ENCODE measurements at regions not wholly inside any gene's neighbourhood (a gene's known extent, or its start where the extent isn't known, plus 50 kb on each side); places are given as distances from the start of the nearest gene placed in this dataset.

DNA sequence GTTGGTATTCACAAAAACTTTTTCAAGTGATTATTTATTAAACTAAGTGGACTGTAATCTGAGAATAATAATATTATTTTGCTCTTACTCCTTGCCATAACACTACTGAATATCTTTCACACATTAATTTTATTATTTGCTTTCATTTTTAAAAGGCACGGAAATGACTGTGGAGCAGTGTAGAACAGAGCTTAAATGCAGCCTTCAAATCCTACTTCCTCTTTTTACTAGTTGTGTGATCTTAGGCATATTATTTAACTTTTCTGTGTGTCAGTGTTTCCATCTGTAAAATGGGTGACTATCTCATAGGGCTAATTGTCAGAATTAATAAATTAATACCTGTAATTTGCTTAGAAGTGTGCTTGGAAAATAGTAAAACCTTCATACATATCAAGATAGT lies 55.5 kb upstream of the SLC8A1 start:
- DNase-seq (ENCODE audit: low spot score): no peak

DNA sequence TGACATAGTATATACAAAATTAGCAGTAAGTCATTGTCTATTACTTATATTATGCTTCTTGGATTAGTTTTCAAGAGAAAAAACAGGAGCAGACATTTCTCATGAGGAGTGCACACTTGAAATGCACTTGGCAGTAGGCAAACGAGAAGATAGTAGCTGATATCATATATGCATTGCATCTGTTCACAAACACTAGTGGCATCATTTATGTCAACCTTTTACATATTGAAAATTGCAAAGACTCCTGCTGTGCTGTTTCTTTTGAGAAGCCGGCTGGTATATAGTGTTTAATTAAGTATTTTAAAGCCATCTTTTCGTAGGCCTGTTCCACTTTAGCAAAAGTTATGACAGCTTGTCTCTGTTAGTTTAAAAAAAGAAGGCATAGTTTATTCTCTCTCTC lies 58.4 kb upstream of the SLC8A1 start:
- no peak for DNase-seq (ENCODE audit: low spot score)

DNA sequence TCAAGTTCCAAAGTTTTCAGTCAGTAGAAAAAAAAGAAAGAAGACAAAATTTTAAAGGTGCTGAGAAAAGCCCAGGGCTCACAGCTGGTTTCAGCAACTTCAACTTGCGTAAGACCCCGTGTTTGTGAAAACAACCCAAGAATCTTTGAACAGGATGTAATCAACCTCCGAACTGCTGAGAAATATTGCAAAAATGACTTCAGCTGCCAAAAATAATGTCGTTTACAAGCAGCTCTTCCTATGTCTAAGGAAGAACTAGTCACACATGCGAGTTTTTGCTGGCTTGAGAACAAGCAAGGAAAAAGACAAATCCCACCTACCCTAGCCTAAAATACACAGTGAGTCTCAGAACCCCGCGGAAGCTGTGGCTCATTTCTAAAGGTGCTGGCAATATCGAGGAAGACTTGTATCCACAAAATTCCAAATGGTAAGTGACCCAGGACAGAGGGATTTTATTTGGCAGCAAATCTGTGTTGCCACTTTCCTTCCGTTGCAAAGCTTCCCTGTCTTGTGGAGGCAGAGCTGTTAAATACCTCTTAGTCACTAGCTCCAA lies 59.8 kb upstream of the SLC8A1 start:
- DNase-seq (ENCODE audit: low spot score): no peak

DNA sequence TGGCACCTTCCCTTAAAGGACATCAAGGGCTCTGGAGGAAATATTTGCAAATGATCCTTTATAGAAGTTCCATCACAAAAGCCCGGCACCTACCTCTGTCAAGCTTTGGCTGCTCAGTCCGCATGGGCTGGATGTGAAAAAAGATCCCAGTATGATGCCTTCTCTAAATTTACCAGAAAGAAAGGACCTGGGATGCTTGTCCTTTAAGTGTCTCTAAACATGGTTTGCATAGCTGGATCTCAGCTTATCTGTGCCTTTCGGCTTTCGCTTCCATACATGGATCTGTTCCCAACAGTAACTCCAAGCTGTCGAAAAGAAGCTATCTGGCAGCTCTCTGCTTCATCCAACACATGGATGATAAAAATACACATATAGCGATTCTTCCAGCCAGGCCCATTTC lies 60.4 kb upstream of the SLC8A1 start:
- no peak for DNase-seq (ENCODE audit: low spot score)

DNA sequence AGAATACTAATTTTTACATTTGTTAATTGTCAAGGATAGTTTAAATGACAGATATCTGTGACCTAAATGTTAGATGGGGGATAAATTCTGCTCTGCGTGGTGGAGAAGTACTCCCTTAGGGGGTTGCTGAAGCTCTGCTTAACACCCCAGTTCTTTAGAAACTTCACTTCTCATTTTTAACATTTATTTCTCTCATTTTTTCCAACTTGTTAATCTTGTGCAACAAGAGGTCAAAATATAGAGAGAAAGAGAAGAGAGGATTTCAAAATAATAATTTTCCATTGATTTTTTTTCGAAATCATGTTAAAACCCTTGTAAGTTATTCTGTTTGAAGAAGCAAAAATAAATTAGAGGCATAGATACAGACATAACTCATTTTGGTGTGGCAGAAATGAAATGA lies 61.3 kb upstream of the SLC8A1 start:
- no peak for DNase-seq (ENCODE audit: low spot score)

DNA sequence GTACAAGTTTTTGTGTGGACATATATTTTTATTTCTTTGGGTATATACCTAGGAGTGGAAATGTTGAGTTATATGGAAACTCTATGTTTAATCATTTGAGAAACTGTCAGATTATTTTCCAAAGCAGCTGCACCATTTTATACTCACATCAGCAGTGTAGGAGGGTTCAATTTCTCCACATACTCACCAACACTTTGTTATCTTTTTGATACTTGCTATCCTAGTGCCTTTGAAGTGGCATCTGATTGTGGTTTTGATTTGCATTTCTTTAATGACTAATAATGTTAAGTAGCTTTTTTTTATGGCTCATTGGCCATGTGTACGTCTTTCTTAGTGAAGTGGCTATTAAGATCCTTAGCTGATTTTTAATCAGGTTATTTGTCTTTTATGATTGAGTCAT lies 64.7 kb upstream of the SLC8A1 start:
- no peak for DNase-seq (ENCODE audit: low spot score)

DNA sequence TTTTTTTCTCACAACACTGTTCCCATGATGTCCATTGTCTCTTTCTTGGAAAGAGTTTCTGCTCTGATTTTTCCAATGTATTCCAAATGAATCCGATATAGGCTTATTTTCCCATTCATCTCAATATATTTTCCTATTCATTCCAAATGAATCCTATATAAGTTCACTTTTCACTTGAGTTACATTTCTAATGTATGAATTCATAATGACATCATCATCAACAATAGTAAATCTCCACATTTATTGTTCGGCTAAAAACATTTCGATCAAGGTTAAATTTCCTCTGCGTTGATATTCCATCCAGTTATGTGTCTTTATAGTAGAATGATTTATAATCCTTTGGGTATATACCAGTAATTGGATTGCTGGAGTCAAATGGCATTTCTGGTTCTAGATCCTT lies 76.7 kb upstream of the SLC8A1 start:
- no peak for DNase-seq (ENCODE audit: low spot score)

DNA sequence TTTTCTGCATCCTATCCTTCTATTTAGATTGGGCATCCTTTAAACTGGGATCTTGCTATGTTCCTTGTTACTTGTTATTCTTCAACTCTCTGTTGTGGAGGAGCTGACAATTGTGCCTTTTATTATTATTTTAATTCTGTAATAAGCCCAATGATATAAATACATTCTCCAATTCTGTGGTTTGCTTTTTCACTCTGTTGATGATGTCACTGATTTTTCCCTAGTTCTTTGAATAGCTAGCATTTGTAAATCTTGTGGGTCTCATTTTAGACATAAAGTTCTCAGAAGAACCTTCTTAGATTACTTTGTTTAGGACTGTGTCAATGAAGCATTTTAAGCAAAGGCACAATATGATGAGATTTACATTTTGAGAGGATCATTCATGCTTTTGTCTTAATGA lies 79.5 kb upstream of the SLC8A1 start:
- no peak for DNase-seq (ENCODE audit: low spot score)

DNA sequence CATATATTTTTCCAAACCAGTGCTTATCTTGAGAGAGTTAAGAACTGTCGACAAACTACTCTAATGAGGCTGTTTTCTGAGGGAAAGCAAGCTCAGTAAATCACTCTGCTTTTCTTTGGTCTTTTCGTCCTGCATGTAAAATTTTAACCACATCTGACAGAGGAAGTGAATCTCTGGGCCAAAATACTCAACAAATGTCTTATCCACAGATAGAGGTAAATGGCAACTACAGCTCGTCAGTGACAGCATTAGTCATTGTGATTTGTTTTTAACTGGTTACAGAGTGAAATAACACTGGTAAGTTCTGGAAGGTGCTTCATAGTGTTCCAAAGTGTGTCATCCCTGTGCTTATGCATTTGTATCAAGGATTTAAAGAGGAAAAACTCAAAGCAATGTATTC lies 82.6 kb upstream of the SLC8A1 start:
- no peak for DNase-seq (ENCODE audit: low spot score)

DNA sequence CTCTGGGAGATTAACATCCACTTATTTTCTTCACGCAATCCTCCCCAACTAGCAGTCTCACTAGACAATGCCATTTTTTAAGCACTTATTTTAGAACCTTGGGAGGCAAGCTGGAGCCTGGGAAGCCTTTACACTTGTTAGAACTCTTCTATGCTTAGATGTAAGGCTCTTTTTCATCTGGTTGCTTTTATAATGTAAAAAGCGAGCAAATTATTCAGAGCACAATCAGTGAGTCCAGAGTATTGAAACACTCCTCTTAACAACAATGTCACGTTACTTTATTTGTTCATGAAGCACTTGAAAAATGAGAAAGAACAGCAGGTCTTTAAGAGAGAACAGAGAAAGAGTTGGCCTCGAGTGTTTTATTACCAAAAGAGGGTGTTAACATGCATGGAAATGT lies 84.1 kb upstream of the SLC8A1 start:
- DNase-seq (ENCODE audit: low spot score): no peak

DNA sequence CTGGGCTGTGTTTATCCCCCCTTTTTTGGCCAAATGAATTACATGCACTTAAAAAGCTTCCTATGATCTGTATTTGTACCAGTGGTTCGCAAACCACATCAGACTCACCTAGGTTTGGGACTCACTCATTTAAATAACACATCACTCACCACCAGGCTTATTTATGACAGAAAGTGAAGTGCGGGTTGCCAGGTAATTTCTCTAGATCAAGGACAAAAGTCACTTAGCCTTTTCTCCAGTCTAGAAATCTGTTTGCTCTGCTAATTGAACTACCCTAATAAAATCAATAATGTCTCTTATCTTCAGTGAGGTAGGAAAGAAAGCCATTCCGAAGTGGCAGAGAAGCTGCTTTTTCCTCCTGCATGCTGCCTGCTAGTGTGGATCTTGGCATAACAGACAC lies 88.1 kb upstream of the SLC8A1 start:
- DNase-seq (ENCODE audit: low spot score): no peak

DNA sequence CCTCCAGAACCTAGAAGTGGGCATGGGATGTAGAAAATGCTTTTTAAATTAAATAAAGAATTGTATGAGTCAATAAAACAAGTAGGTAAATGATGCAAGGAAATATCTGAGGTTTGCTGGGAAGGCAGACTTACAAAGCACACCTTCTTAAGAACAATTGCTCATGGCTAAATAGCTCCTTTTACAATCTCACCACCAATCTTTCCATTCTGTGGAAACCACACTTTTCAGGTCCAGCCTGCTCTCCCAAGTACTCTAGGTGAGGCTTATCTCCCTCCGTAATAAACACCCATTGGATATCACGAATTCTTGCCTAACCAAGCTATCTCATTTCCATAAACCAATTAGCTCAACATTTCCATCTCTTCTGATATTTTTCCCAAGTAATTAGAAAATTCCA lies 91.5 kb upstream of the SLC8A1 start:
- no peak for DNase-seq (ENCODE audit: low spot score)

DNA sequence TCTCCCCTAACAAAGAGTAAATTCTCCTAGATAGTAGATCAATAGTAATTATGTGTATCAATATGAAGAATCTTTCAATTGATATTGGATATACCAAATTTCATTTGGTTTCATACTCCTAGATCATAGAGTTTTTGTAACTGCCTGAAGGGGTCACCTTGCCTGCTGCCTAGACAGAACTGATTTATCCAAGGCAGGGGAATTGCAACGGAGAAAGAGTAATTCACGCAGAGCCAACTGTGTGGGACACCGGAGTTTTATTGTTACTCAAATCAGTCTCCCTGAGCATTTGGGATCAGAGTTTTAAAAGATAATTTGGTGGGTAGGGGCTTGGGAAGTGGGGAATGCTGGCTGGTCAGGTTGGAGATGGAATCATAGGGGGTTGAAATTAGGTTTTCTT lies 92.2 kb upstream of the SLC8A1 start:
- no peak for DNase-seq (ENCODE audit: low spot score)

DNA sequence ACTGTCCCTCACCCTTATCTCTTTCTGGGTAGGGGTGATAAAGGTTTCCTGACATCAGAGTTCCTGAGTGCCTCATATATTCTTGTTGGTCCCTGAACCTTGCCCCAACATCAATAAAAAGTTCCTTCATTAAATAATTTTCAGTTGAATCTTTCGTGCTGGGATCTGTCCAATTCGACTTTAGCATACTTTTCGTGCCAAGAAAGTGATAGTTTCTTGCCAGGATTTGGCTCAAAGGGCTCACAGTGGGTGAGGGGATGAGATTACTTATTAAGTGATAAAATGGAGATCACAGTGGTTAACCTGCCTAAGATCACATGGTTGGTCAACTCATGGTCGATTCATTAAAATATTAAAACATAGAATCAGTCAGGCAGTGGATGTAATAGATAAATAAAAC lies 93.8 kb upstream of the SLC8A1 start:
- no peak for DNase-seq (ENCODE audit: low spot score)

DNA sequence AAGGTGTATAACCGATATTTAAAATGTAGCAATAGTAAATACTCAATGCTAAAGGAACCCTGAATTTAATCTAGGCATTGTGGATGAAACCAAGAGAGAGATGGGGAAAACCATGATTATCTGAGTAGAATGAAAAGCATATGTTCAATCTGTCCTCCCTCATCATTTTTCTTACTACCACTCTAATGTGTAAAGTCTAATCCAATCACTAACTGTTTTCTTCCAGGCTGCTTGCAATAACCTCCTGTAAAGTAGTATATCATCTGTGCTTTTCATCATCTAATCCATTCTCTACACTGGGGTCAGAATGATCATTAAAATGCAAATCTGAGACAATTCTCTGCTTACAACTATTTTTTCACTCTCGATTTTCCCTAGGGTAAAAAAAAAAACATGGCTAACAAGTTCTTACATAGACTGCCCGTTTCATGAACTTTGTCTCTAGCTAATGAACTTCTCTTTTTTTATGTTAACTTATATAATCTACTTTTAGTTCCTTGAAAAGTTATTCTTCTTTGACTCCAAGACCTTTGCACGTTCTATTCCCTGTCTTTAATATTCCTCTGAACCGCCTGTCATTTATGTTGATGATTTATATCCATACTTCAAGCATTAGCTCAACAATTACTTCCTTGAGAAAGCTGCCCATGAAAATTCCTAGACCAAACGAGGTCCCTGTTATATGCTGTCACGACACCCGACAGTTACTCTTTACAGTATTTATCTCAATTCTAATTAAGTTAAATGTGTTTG lies 94.7 kb upstream of the SLC8A1 start:
- no peak for DNase-seq (ENCODE audit: low spot score)

DNA sequence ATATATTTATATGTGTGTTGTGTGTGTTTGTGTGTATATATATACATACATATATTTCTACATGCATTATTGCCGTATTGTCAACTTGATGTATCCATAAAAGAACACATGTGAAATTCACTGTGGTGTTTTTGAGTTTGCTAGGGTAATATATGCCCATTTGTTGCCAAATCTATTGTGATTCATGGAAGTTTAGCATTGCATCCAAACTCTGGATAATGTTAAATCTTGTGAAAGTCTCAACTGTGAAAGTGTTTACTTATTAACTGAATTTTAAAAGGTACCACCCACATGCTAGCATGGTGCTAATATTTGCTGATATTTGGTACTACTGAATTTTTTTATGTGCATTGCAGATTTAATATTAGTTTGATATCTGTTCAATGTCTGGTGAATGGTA lies 96.6 kb upstream of the SLC8A1 start:
- DNase-seq (ENCODE audit: low spot score): no peak

DNA sequence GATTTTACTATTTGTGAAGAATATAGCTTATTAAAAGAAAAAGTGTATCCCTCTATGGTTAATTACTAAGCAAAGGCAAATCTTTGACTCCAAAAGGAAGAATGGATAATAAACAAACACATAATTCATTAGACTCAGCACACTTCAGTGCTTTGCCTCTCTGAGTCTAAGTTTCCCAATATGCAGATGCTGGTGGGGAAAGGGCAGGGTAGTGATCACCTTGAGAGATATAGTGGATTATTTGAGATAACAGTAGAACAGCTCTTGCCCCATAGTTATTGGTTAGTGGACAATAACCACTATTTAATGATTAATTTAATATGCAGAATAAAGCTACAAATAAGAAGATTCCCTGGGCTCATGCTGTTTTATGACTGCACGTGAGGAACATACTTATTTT lies 98.2 kb upstream of the SLC8A1 start:
- no peak for DNase-seq (ENCODE audit: low spot score)

DNA sequence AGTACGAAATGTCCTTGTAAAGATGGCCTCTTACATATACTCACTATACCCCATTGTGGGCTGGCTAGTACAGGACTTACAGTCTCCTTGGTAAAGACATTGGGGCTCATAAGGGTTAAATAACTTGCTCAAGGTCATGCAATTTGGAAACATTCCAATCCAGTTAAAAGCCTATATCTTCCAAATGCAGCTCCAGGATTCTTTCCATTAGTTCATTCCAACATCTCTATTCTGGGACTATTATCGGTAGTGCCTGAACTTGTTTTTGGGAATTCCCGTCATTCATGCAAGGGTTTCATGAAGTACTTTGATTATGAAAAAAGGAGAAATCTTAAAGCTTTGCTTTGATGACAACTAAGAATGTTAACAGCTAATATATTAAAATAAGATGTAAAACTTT lies 99.2 kb upstream of the SLC8A1 start:
- no peak for DNase-seq (ENCODE audit: low spot score)

DNA sequence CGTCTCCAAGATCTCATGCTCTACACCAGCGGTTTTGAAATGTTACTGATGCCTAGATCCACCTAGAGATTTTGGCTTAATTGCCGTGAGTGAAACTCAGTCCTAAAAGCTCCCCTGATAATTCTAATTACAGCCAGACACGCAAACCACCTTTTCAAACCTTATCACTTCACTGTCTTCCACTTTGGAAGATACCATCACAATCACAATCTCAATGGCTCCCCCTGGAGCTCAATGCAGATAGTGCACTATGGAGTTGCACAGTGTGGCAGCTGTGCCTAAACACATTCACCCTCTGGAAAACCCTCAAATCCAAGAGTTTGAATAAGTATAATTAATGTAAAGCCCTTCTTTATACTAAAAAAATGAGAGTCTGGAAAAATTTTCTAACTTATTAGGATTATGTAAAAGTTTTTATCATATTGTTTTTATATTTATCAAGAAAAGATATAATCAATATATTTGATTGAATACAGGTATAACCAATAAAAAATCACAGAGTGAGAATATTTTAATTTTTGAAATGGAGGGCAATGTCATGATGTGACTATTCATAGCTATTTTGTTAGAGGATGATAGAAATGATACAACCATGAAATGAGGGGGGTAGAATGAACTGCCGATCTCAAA lies 102.9 kb upstream of the SLC8A1 start:
- no peak for DNase-seq (ENCODE audit: low spot score)

DNA sequence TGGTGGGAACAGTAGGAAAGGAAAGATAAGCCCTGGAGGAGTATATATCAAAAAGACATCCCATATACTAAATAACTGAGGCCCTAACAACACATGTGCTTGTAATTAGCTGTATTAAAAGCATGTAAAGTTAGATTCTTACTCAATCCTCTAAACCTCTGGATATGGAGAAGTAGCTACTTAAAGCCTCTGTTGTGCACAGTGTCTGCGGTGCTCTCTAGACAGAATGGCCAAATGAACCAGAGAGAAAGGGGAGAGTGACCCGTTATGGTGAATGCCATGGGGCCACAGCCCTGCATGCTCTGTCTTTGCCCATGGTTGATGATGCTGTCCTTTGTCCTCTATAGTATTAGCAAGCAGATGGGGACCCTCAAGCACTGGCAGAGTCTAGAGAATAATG lies 104.4 kb upstream of the SLC8A1 start:
- no peak for DNase-seq (ENCODE audit: low spot score)

DNA sequence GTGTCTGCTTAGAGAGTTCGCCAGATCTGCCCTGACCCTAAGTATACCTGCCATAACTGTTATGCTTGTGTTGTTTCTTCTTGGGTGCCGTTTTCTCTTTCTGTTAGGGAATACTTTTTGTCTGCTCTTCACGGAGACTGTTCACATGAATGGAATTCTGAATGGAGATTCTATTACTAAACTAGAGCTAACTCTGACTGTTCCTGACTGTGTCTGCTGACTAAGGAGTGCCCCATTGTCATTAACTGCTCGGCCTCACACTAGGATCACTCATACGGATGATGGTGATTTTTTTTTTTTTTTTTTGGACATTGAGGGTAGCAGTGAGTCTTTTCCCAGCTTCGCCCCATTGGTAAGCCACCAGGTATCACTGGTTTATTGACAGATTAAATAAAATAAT lies 104.8 kb upstream of the SLC8A1 start:
- DNase-seq (ENCODE audit: low spot score): no peak

DNA sequence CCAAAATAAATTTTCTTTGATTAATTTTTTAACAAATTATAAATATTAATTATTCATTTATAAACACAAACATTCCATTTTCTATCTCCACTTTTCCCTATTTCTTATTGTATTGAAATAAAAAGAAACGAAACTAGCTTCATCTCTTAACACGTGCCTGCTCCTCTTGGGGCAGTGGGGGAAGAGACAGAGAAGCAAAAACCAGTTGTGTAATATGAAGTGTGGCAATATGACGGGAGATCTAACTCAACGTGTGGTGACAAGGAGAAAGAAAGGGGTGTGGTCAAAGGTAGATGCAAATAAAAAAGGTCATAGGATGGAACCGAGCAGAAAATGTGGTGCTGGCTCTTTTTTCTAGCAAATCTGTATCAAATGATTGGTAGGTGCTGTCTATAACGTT lies 106.9 kb upstream of the SLC8A1 start:
- no peak for DNase-seq (ENCODE audit: low spot score)

DNA sequence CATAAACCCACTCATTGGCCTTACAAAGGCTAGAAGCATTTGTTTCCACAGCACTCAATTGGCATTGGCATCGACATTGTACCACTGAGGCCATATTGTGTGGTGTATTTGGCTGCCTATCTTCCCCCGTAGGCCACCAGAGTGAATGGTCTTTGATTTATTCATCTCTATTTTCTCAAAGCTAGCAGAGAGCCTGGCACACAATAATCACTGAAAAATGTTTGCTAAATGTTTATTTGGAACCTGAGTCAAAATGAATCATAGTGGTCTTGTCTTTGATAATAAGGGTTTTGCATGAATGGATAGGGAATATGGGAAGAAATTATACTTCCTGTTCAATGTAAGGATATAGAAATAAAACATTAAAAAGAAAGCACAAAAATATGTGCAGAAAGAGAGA lies 107.3 kb upstream of the SLC8A1 start:
- DNase-seq (ENCODE audit: low spot score): no peak

All from mesenteric fat pad (tissue), 1 donor.